Testis (tissue), 2 donors: ENCODE measurements at regions not wholly inside any gene's neighbourhood (a gene's known extent, or its start where the extent isn't known, plus 50 kb on each side); places are given as distances from the start of the nearest gene placed in this dataset.

Experiments
- DNase-seq: peaks from one replicate; pipeline ENCODE4 v3.0.0-alpha.2; 2019
- H3K27ac ChIP-seq, 2 donors: fragments of 200-600 bp; sonication (generic); one replicate each; pipeline ENCODE4 v1.5.1; 2019
- H3K27me3 ChIP-seq: fragments of 200-600 bp; sonication (generic); one replicate; pipeline ENCODE4 v1.5.1; 2019
- H3K36me3 ChIP-seq: fragments of 200-600 bp; sonication (generic); one replicate; pipeline ENCODE4 v1.5.1; 2017; ENCODE audit warnings: low read depth; ENCODE audit errors: missing control alignments
- H3K4me1 ChIP-seq: fragments of 200-600 bp; sonication (generic); one replicate; pipeline ENCODE4 v1.5.1; 2019
- H3K4me3 ChIP-seq, 2 donors: fragments of 200-600 bp; sonication (generic); one replicate each; pipeline ENCODE4 v1.5.1; 2017 to 2019
- H3K9me3 ChIP-seq: fragments of 200-600 bp; sonication (generic); one replicate; pipeline ENCODE4 v1.5.1; 2017
- POLR2A ChIP-seq: fragments of 450-650 bp; IDR thresholded peaks from one replicate; pipeline ENCODE4 v1.6.1; 2017; ENCODE audit warnings: antibody characterized with exemption, mild to moderate bottlenecking, moderate library complexity
- whole genome bisulfite sequencing, 2 donors: methylation state at CpG; one replicate each; pipeline ENCODE4 v1.1.5; 2018; 5-methylcytosine and 5-hydroxymethylcytosine counted together
- intact Hi-C: fragments of 100-400 bp; cut with DNase I; formaldehyde crosslinking; loops from one replicate; pipeline ENCODE4 v1.15.1; 2023; ENCODE audit warnings: low total_unique reads
- TF ChIP-seq, protein P1 (sequence below), 3 experiments: fragments of 450-650 bp in 2 of 3; fragments of 200-600 bp in 1 of 3; sonication (generic) in 1 of 3; IDR thresholded peaks; one replicate each; pipeline ENCODE4 v1.5.1; 2016 to 2019; ENCODE audit warnings: antibody characterized with exemption in 3 of 3, mild to moderate bottlenecking in 2 of 3, moderate library complexity in 1 of 3

DNA sequence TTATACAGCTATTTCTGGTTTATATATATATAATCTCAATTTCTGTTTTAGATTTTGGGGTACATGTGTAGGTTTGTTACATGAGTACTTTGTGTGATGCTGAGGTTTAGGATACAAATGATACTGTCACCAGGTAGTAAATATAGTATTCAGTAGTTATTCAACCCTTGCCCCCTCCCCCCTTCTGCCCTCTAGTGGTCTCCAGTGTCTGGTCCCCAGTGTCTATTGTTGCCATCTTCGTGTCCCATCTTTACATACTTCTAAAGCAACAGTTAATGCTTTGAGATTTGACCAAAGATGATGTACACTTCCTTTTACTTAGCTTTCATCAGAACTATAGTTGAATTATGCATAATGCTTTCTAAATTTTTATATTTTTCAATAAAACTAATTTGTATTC is 1623.4 kb upstream of the PRR20A start:
- Histone ChIP-seq H3K27ac (no peak overlapping the region), H3K9me3 (no peaks in the 10 kb centered on the region), H3K4me1 (no peaks in the 10 kb centered on the region), H3K27me3 (no peaks in the 10 kb centered on the region), H3K4me3 (no peak overlapping the region), H3K36me3 (no peaks in the 10 kb centered on the region)
- no peak for DNase-seq
- TF ChIP-seq POLR2A = no peak
- TF ChIP-seq, protein P1, sequence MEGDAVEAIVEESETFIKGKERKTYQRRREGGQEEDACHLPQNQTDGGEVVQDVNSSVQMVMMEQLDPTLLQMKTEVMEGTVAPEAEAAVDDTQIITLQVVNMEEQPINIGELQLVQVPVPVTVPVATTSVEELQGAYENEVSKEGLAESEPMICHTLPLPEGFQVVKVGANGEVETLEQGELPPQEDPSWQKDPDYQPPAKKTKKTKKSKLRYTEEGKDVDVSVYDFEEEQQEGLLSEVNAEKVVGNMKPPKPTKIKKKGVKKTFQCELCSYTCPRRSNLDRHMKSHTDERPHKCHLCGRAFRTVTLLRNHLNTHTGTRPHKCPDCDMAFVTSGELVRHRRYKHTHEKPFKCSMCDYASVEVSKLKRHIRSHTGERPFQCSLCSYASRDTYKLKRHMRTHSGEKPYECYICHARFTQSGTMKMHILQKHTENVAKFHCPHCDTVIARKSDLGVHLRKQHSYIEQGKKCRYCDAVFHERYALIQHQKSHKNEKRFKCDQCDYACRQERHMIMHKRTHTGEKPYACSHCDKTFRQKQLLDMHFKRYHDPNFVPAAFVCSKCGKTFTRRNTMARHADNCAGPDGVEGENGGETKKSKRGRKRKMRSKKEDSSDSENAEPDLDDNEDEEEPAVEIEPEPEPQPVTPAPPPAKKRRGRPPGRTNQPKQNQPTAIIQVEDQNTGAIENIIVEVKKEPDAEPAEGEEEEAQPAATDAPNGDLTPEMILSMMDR (IDR thresholded peaks at IDR 0.05) = no peak
- WGBS, 2 donors = 84 to 88% methylated on average over 1 of the region's 1 CpG
- intact Hi-C loops = no loop called here

DNA sequence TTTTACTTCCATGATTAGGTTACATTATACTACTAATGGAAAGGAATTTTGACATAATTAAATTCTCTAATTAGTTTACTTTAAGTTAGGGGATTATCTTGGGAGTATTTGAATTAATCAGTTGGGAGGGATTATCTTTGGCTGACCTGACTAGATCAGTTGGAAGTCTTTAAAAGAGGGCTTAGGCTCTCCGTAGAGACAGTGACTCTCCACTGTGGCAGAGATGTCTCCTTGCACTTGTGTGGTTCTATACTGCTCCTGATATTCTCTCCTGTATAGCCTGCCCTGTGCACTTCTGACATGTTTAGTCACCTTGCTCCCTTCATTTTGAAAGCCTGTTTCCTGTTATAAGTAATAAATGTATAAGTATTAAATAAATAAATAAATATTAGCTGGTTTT is 1612.3 kb upstream of the PRR20A start:
- intact Hi-C loops = no loop called here
- no peak for DNase-seq
- Histone ChIP-seq H3K27me3 (no peaks in the 10 kb centered on the region), H3K4me3 (no peak overlapping the region), H3K9me3 (no peaks in the 10 kb centered on the region), H3K27ac (no peak overlapping the region), H3K4me1 (no peaks in the 10 kb centered on the region), H3K36me3 (no peaks in the 10 kb centered on the region)
- no peak for TF ChIP-seq POLR2A
- WGBS, 2 donors = 62 to 76% methylated on average over 1 of the region's 1 CpG

DNA sequence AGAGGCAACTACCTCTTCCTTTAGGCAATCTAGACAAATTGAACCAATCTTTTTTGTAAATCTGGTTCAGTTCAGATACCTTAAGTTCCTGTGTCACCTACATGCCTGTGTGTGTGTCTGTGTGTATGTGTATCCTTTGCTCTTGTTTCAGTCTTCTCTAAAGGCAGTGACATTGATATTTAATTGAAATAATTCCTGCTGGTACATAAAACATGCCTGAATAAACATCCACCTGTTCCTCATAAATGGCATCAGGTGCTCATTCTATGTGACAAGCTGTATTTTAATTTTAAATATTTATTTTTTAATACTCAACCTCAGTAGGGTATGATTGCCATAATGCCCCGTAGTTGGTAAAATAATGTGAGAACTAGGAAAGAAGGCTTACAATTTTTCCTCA is 1606.4 kb upstream of the PRR20A start:
- WGBS, 2 donors = 95 to 98% methylated on average over 1 of the region's 1 CpG
- TF ChIP-seq, protein P1 (IDR thresholded peaks at IDR 0.05) = no peak
- TF ChIP-seq POLR2A = no peak
- intact Hi-C loops = no loop called here
- Histone ChIP-seq H3K27ac (no peak overlapping the region), H3K4me1 (no peaks in the 10 kb centered on the region), H3K9me3 (no peaks in the 10 kb centered on the region), H3K4me3 (no peak overlapping the region), H3K36me3 (no peaks in the 10 kb centered on the region), H3K27me3 (no peaks in the 10 kb centered on the region)
- no peak for DNase-seq

DNA sequence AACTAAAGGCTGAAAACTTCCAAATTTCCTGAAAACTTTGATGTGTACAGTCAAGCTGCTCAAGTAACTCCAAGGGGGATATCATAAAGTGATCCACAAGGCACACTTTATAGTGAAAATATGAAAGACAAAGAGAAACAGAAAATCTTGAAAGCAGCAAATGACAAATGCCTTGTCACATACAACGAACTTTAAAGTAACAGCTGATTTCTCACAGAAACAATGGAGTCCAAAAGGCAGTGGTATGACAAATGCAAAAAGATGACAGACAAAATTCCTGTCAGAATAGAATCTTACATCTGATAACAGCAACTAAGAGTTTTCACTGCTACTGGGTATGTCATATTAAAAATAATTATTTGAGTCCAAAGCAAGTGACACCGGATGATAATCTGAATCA is 1602.3 kb upstream of the PRR20A start:
- Histone ChIP-seq H3K36me3 (no peaks in the 10 kb centered on the region), H3K4me3 (no peak overlapping the region), H3K27ac (no peak overlapping the region), H3K27me3 (no peaks in the 10 kb centered on the region), H3K4me1 (no peaks in the 10 kb centered on the region), H3K9me3 (no peaks in the 10 kb centered on the region)
- WGBS, 2 donors = 89 to 91% methylated on average over 2 of the region's 2 CpGs
- intact Hi-C loops = no loop called here
- DNase-seq = no peak
- TF ChIP-seq POLR2A = no peak
- TF ChIP-seq, protein P1 (IDR thresholded peaks at IDR 0.05) = no peak

DNA sequence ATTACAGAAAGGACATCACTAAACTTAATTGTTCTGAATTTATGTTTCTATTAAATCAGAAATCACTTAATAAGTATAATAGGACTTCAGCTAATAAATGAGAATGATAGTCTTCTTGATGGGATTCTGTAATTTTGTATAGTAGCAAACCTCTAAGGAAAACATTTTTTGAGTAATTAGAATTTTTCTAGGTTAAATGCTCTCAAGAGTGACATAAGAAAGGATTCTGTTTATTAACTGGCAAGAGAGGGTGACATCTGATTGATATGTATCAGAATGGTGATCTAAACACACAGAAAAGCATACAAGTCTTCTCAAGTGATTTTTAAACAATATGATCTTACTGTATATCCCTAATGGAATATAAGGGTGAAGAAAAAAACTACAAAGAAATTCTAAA is 1597.7 kb upstream of the PRR20A start:
- no peak overlapping the region for H3K27ac ChIP-seq
- TF ChIP-seq POLR2A = no peak
- H3K9me3 ChIP-seq = no peaks in the 10 kb centered on the region
- no peak for DNase-seq
- H3K4me1 ChIP-seq = no peaks in the 10 kb centered on the region
- no peaks in the 10 kb centered on the region for H3K27me3 ChIP-seq
- intact Hi-C loops = no loop called here
- H3K36me3 ChIP-seq = no peaks in the 10 kb centered on the region
- H3K4me3 ChIP-seq = no peak overlapping the region

DNA sequence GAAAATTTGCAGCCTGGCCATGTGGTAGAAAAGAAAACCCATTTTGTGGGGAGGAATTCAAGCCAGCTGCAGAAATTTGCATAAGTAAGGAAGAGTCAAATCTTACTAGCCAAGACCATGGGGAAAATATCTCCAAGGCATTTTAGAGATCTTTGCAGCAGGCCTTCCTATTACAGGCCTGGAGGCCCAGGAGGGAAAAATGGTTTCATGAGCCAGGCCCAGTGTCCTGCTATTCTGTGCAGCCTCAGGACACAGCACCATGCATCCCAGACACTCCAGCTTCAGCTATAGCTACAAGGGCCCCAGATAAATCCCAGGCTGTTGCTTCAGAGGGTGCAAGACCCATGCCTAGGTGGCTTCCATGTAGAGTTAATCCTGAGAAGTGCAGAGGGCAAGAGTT is 1590.1 kb upstream of the PRR20A start:
- TF ChIP-seq, protein P1 (IDR thresholded peaks at IDR 0.05) = no peak
- no peak for TF ChIP-seq POLR2A
- H3K27ac ChIP-seq = no peak overlapping the region
- DNase-seq = no peak
- no peaks in the 10 kb centered on the region for H3K9me3 ChIP-seq
- H3K4me1 ChIP-seq = no peaks in the 10 kb centered on the region
- H3K4me3 ChIP-seq = no peak overlapping the region
- no peaks in the 10 kb centered on the region for H3K36me3 ChIP-seq
- intact Hi-C loops = no loop called here
- H3K27me3 ChIP-seq = no peaks in the 10 kb centered on the region
